ENCODE measurements at regions not wholly inside any gene's neighbourhood (a gene's known extent, or its start where the extent isn't known, plus 50 kb on each side); places are given as distances from the start of the nearest gene placed in this dataset.

- TF ChIP-seq EZH2 (IDR thresholded peaks at IDR 0.05; ENCODE audit: borderline replicate concordance, control insufficient read depth, low read depth, low read length) (no peak), POLR2A (IDR thresholded peaks at IDR 0.05; ENCODE audit: low read depth, low read length) (no peak), CHD2 (IDR thresholded peaks at IDR 0.05; ENCODE audit: borderline replicate concordance, low read depth, low read length) (no peak), CTCF (IDR thresholded peaks at IDR 0.05 in 2 of 3, conservative IDR thresholded peaks at IDR 0.05 in 1 of 3; ENCODE audit: control insufficient read depth in 2 of 3, extremely low read depth in 1 of 3, insufficient read depth in 1 of 3, low read depth in 3 of 3, low read length in 3 of 3) (no peak)
Measured at GRCh38 chr3:153429821-153430220, 267.8 kb downstream of the RAP2B start.

All from GM12878 (cell line).